NCI-H128 (cell line): ENCODE measurements at regions not wholly inside any gene's neighbourhood (a gene's known extent, or its start where the extent isn't known, plus 50 kb on each side); places are given as distances from the start of the nearest gene placed in this dataset.
"Not testable (repeated sequence)": the region's sequence is repeated elsewhere in the genome, so short reads cannot be mapped to it uniquely, and the experiment has no call there.

Experiments used
- DNase-seq: peaks from one replicate; lab custom pipeline; 2025; ENCODE audit not compliant: unreplicated experiment; lab: John Stamatoyannopoulos, UW

- DNase-seq, result peak; percentile 1
These were observed 177.6 kb upstream of the SMARCA2 start for GRCh38 chr9:1837453-1838084.

GRCh38 chr9:1839909-1840308, 175.2 kb upstream of the SMARCA2 start:
- DNase-seq, result no peak

- no peak for DNase-seq
These were observed 169.7 kb upstream of the SMARCA2 start for GRCh38 chr9:1845425-1845824.

- DNase-seq, result no peak
These were observed 159.4 kb upstream of the SMARCA2 start for GRCh38 chr9:1855726-1856125.

DNA sequence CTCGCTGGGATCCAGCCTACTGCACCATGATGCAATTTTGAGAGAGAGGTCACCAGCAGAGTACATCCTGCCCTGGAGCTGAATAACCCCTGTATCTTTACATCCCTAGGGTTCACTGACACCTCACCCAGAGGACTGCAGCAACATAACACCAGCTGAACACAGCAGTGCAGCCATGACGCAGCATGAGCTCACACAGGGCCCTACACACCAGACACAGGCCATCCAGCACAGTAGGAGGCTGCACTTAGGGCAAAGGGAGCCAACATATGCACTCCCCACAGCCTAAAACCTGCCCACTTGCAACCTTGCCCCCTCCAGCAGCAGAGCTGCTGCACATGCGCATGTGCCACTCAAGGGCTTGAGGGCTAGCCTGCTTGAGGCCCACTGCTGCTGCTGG, 157.3 kb upstream of the SMARCA2 start:
- no peak for DNase-seq

- no peak for DNase-seq
These were observed 145.3 kb upstream of the SMARCA2 start for GRCh38 chr9:1869843-1870242.

GRCh38 chr9:1870915-1871314, 144.2 kb upstream of the SMARCA2 start:
- no peak for DNase-seq

- DNase-seq, result no peak
These were observed 143.3 kb upstream of the SMARCA2 start for GRCh38 chr9:1871626-1872419.

DNA sequence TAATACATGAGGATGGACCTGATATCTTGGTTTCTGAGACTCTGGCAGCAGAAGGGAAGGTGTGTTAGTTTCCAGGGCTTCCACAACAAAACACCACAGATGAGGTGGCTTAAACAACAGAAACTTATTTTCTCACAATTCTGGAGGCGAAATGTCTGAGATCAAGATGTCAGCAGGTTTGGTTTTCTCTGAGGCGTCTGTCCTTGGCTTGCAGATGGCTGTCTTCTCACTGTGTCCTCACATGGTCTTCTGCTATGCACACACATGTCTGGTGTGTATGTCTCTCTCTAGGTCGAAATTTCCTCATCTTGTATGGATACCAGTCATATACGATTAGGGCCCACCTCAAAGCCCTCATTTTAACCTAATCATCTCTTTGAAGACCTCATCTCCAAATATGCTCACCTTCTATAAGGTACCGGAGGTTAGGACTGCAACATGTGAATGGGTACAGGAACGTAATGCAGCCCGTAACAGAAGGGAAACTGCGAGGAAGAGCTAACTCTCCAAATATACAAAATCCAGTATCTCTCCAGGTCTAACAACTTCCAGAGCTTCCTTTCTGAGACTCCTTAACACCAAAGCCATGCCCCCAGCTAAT, 139.8 kb upstream of the SMARCA2 start:
- DNase-seq, result no peak

DNA sequence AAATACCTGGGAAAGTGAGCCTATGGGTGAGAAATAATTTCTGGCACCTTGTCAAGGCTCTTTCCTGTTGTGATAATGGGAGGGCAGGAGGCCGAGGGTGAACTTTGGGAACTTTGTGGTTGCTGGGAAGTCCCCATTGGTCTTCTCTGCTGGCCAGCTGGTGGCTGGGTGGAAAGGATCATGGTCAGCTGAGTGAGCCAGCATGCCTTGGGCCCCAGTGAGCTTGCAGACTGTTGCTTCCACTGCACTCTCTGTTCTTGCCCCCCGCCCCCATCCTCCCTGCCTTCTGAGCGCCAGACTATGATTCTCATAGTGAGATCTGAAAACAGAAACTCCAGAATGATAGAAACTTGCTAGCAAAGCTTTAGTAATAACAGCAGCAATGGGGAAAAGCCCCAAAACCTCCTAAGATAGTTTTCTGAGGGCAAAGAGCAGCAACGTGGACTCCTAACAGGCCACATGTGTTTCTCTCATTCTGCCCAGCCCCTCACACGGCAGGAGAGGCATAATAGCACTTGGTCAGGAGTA, 139.2 kb upstream of the SMARCA2 start:
- no peak for DNase-seq

DNA sequence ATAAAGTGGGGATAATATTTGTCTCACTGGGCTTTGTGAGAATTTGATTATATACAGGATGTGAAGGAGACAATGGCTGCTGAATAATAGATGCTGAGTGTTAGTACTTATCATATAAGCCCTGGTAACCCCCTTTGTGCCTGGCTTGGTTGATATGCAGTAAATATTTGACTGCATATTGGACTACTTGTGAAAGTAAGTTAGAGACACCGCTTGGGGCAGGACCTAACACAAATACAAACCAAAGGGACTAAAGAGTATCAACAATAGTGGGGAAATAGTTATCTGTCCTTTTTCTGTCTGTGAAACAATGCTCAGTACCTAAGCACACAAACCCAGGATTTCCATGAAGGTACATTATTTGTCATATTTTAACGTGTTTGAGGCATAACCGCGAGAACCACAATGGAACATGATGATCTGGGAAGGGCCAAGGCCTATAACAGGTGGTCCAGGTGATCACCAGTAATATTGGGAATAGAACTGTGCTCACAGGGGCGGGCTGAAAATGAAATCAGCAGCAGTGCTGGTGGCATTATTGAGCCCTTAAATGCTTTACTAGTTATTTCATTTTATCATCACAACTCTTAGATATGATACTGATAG, 138.2 kb upstream of the SMARCA2 start:
- no peak for DNase-seq

DNA sequence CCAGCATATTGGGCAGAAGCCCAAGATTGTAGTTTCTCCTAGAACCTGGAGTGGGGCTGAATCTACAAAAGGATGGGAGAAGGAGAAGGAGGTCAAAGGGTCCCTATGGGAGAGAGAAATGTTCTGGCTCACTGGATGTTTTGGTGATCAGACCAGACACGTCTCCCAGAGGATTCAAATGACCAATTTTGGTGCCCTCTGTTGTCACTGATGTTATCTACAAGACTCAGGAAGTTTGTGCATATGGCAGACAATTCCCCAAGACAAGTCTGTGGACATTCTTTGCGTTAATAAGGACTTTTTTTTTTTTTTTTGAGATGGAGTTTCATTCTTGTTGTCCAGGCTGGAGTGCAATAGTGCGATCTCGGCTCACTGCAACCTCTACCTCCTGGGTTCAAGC, 137.2 kb upstream of the SMARCA2 start:
- DNase-seq, result no peak

- no peak for DNase-seq
These were observed 136.3 kb upstream of the SMARCA2 start for GRCh38 chr9:1878811-1879210.

DNA sequence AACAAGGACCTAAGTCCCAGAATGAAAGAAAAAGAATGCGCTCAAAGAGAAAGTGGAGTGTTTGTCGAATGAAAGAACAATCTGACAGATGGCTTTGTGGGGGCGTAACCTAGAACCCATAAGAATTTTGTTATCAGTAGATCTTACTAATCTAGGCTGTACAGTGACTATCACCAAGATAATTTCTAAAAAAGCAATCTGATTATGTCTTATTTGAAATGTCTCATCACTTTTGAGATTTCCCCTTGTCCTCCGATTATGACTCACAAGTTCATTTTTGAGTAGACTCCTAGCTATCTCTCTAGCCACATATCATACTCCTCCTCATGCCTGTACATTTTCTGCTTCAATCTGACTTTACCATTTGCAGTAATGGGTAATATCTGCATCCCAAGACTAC, 135.6 kb upstream of the SMARCA2 start:
- no peak for DNase-seq

GRCh38 chr9:1880038-1880565, 135.0 kb upstream of the SMARCA2 start:
- DNase-seq, result no peak

GRCh38 chr9:1881708-1882295, 133.3 kb upstream of the SMARCA2 start:
- no peak for DNase-seq

- DNase-seq, result no peak
These were observed 132.3 kb upstream of the SMARCA2 start for GRCh38 chr9:1882711-1883403.

- DNase-seq, result no peak
These were observed 124.9 kb upstream of the SMARCA2 start for GRCh38 chr9:1890201-1890600.

DNA sequence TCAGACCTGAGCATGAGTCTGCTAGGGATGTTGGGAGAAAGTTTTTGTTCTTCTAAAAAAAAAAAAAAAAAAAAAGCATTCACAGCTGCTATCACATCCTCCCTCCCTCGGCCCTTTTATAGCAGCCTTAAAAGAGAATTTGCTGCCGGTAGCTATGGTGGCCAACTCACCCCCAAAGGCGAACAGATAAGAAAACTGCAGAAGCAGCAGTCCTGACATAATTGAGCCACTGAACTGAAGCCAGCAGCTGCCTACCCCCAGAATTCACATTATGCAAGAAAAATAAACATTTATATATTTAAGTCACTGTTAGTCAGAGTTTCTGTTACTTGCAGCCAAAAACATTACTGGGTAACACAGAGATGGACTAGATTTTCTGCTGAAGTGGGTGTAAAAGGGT, 124.3 kb upstream of the SMARCA2 start:
- no peak for DNase-seq

DNA sequence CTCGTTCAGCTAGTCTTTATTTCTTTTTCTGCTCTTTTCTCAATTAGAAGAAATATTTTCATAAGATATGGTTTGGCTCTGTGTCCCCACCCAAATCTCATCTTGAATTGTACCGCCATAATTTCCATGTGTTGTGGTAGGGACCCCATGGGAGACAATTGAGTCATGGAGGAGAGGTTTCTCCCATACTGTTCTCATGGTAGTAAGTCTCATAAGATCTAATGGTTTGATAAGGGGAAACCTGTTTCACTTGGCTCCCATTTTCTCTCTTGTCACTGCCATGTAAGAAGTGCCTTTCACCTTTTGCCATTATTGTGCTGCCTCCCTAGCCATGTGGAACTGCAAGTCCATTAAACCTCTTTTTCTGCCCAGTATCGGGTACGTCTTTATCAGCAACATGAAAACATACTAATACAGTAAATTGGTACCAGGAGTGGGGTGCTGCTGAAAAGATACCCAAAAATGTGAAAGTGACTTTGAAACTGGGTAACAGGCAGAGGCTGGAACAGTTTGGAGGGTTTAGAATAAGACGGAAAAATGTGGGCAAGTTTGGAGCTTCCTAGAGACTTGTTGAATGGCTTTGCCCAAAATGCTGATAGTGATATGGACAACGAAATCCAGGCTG, 112.0 kb upstream of the SMARCA2 start:
- not testable (repeated sequence) for DNase-seq
